ENCODE measurements at regions not wholly inside any gene's neighbourhood (a gene's known extent, or its start where the extent isn't known, plus 50 kb on each side); places are given as distances from the start of the nearest gene placed in this dataset.

- H3K9me3 ChIP-seq = no peaks in the 10 kb centered on the region
- peaks cover 0 to 20% (median 0%) of the 10 kb centered on the region in 4 donors for H3K27me3 ChIP-seq
- WGBS, 2 donors = 8 to 18% methylated on average over 5 of the region's 5 CpGs
These were observed 186.5 kb downstream of the MSL3 start for GRCh38 chrX:11944501-11944900.

GRCh38 chrX:11949291-11949690, 189.0 kb upstream of the FRMPD4 start:
- WGBS, 2 donors = 81 to 88% methylated on average over 1 of the region's 1 CpG
- H3K9me3 ChIP-seq = no peaks in the 10 kb centered on the region
- H3K36me3 ChIP-seq = no peaks in the 10 kb centered on the region
- H3K27me3 ChIP-seq = peaks cover 0 to 16% (median 0%) of the 10 kb centered on the region in 4 donors
- no peak for TF ChIP-seq CTCF (IDR thresholded peaks at IDR 0.05)
- DNase-seq (no peak), ATAC-seq (no peak), FAIRE-seq (no peak)
- no peaks in the 10 kb centered on the region for H3K4me1 ChIP-seq
- intact Hi-C loops (cut with DNase I) = no loop called here
- H3K4me3 ChIP-seq = no peak overlapping the region
- no peak overlapping the region for H3K27ac ChIP-seq

More at GRCh38 chrX:11944501-11944900, 186.5 kb downstream of the MSL3 start:
- FAIRE-seq (no peak), ATAC-seq (no peak), DNase-seq (no peak)
- no peak overlapping the region for H3K27ac ChIP-seq
- H3K4me1 ChIP-seq = no peaks in the 10 kb centered on the region
- no peak for TF ChIP-seq CTCF (IDR thresholded peaks at IDR 0.05)
- intact Hi-C loops (cut with DNase I) = no loop called here
- H3K4me3 ChIP-seq = no peak overlapping the region
- H3K36me3 ChIP-seq = no peaks in the 10 kb centered on the region

GRCh38 chrX:11952176-11952720, 186.0 kb upstream of the FRMPD4 start:
- H3K4me1 ChIP-seq = no peaks in the 10 kb centered on the region

GRCh38 chrX:11953615-11954014, 184.7 kb upstream of the FRMPD4 start:
- intact Hi-C loops (cut with DNase I) = no loop called here
- no peak overlapping the region for H3K4me3 ChIP-seq
- FAIRE-seq (no peak), DNase-seq (no peak), ATAC-seq (no peak)
- no peaks in the 10 kb centered on the region for H3K4me1 ChIP-seq
- TF ChIP-seq CTCF (IDR thresholded peaks at IDR 0.05) = no peak
- no peak overlapping the region for H3K27ac ChIP-seq
- 33 to 39% methylated on average over 2 of the region's 2 CpGs for WGBS, 2 donors
- no peaks in the 10 kb centered on the region for H3K9me3 ChIP-seq
- H3K27me3 ChIP-seq = peaks cover 0 to 5% (median 0%) of the 10 kb centered on the region in 4 donors
- no peaks in the 10 kb centered on the region for H3K36me3 ChIP-seq

More at GRCh38 chrX:11952176-11952720, 186.0 kb upstream of the FRMPD4 start:
- Histone ChIP-seq H3K9me3 (no peaks in the 10 kb centered on the region), H3K4me3 (no peak overlapping the region), H3K27me3 (peaks cover 0 to 5% (median 0%) of the 10 kb centered on the region in 4 donors), H3K27ac (no peak overlapping the region), H3K36me3 (no peaks in the 10 kb centered on the region)
- 55 to 61% methylated on average over 4 of the region's 4 CpGs for WGBS, 2 donors
- FAIRE-seq = no peak
- TF ChIP-seq CTCF (IDR thresholded peaks at IDR 0.05) = no peak
- no peak for ATAC-seq
- intact Hi-C loops (cut with DNase I) = no loop called here
- no peak for DNase-seq

GRCh38 chrX:11954176-11954575, 184.1 kb upstream of the FRMPD4 start:
- Histone ChIP-seq H3K4me1 (no peaks in the 10 kb centered on the region), H3K27ac (no peak overlapping the region), H3K27me3 (peaks cover 0 to 5% (median 0%) of the 10 kb centered on the region in 4 donors), H3K4me3 (no peak overlapping the region), H3K36me3 (no peaks in the 10 kb centered on the region), H3K9me3 (no peaks in the 10 kb centered on the region)
- WGBS, 2 donors = 60 to 62% methylated on average over 3 of the region's 3 CpGs
- DNase-seq (no peak), ATAC-seq (no peak), FAIRE-seq (no peak)
- intact Hi-C loops (cut with DNase I) = no loop called here
- no peak for TF ChIP-seq CTCF (IDR thresholded peaks at IDR 0.05)
